WTC11 (cell line): ENCODE measurements at regions not wholly inside any gene's neighbourhood (a gene's known extent, or its start where the extent isn't known, plus 50 kb on each side); places are given as distances from the start of the nearest gene placed in this dataset.

Experiments
- CBFB ChIP-seq: sonication (generic); formaldehyde crosslinking; IDR thresholded peaks from 2 replicates; pipeline ENCODE4 v1.8.1; 2022; ENCODE audit warnings: mild to moderate bottlenecking, low read depth, missing genetic modification reagents
- ZBTB21 ChIP-seq: sonication (generic); formaldehyde crosslinking; IDR thresholded peaks from 2 replicates; pipeline ENCODE4 v1.8.1; 2023; ENCODE audit warnings: mild to moderate bottlenecking, missing genetic modification reagents, borderline replicate concordance
- ZNF121 ChIP-seq: sonication (generic); formaldehyde crosslinking; IDR thresholded peaks from 2 replicates; pipeline ENCODE4 v1.8.0; 2023; ENCODE audit warnings: missing genetic modification reagents
- ZNF263 ChIP-seq: sonication (generic); formaldehyde crosslinking; IDR thresholded peaks from 2 replicates; pipeline ENCODE4 v1.8.1; 2022; ENCODE audit warnings: low read depth, mild to moderate bottlenecking, moderate library complexity, missing genetic modification reagents
- ZNF671 ChIP-seq: fragments of 250-450 bp; sonication (Bioruptor Pico); IDR thresholded peaks from 2 replicates; pipeline ENCODE4 v1.8.0; 2021; ENCODE audit warnings: mild to moderate bottlenecking
- TF ChIP-seq, protein P1 (sequence below): fragments of 200-600 bp; IDR thresholded peaks from 2 replicates; pipeline ENCODE4 v1.8.0; 2022; ENCODE audit warnings: antibody characterized with exemption
- TF ChIP-seq, protein P2 (sequence below): sonication (generic); formaldehyde crosslinking; conservative IDR thresholded peaks from 2 replicates; pipeline ENCODE4 v1.8.1; 2022; ENCODE audit warnings: mild to moderate bottlenecking, missing genetic modification reagents

DNA sequence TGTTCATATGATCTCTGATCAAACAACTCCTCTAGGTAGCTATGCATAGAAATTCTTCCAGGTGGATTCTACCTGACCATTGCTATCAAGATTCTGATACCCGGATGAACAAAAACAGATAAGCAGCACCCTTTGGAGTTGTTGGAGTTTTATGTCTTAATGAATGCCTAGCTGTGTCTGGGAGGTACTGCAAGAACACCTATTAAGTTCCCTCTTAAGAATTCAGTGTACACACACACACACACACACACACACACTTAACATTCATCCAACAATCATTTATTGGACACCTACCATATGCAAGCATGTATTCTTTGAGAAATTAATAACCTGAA lies 58.1 kb upstream of the FNDC3B start:
- TF ChIP-seq, protein P1, sequence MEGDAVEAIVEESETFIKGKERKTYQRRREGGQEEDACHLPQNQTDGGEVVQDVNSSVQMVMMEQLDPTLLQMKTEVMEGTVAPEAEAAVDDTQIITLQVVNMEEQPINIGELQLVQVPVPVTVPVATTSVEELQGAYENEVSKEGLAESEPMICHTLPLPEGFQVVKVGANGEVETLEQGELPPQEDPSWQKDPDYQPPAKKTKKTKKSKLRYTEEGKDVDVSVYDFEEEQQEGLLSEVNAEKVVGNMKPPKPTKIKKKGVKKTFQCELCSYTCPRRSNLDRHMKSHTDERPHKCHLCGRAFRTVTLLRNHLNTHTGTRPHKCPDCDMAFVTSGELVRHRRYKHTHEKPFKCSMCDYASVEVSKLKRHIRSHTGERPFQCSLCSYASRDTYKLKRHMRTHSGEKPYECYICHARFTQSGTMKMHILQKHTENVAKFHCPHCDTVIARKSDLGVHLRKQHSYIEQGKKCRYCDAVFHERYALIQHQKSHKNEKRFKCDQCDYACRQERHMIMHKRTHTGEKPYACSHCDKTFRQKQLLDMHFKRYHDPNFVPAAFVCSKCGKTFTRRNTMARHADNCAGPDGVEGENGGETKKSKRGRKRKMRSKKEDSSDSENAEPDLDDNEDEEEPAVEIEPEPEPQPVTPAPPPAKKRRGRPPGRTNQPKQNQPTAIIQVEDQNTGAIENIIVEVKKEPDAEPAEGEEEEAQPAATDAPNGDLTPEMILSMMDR, result no peak
- TF ChIP-seq ZNF671 (CRISPR knock-in tag) (no peak), ZNF263 (CRISPR knock-in tag) (no peak), ZNF121 (no peak), ZBTB21 (no peak), CBFB (CRISPR knock-in tag) (no peak)
- TF ChIP-seq, protein P2, sequence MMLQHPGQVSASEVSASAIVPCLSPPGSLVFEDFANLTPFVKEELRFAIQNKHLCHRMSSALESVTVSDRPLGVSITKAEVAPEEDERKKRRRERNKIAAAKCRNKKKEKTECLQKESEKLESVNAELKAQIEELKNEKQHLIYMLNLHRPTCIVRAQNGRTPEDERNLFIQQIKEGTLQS (CRISPR knock-in tag), result no peak
